HG02588 (cell line): ENCODE measurements at regions not wholly inside any gene's neighbourhood (a gene's known extent, or its start where the extent isn't known, plus 50 kb on each side); places are given as distances from the start of the nearest gene placed in this dataset.

Experiments
- ATAC-seq: cut with Tn5 transposase; IDR thresholded peaks from one replicate; pipeline ENCODE4 v1.9.1; 2021; ENCODE audit warnings: mild to moderate bottlenecking, moderate library complexity; ENCODE audit not compliant: unreplicated experiment

DNA sequence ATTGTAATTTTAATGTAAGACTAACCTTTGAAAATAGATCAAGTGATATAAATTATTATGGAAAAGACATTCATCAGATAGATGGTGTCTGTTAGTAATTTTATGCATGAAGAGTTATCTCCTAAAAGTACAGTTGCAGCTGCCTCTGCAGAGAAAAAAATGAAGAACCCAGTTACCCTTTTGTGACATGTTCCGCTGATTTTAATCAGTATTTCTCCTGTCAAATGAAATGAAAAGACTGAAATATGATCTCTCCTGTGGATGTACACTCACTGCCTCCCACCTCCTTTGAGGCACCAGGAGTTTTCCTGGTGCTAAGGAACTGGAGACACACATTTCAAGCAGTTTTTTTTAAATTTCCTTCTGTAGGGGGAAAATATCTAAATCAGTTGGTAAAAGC, 277.4 kb downstream of the KIF4B start:
- no peak for ATAC-seq

DNA sequence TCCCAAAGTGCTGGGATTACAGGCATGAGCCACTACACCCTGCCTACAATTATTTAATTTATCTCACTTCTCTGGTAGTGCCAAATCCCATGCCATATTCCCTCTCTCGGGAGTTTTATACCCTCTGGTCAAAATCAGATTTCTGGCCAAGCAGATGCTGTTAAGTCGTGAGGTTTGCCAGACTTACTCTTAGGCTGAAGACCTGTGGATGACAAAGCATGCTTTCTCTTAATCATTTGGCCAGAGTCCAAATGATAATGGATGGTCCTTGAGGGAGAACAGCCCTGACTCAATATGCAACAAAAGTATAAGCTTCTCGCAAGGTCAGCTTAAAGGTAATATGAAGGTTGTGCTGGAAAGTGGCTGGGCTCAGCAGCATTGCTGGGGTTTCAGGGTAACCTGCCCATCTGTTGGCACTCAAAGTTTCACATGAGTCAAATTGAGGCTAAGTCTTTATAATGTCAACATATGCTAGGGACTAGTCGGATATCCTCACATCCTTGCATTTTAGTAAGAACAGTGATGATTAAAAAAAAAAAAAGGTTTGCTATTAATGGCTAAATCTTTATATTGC, 280.1 kb downstream of the KIF4B start:
- ATAC-seq: no peak

DNA sequence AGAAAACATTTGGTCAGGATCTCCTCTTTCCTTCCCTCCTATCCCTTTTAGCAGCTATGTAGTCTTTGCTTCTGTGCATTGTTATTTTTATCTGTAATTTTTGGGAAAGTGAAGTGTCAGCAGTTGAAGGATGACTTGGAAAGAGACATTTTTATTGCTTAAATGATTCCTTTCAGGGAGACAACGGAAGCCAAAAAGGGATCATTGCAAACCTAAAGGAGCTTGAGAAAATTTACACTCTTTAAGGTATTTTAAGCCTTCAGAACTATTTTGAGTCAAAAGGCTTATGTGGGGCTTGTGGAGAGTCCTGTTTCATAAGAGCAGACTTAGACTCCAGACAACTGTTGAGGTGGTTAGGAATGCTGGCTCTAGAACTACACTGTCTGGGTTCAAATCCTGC, 281.6 kb downstream of the KIF4B start:
- no peak for ATAC-seq

DNA sequence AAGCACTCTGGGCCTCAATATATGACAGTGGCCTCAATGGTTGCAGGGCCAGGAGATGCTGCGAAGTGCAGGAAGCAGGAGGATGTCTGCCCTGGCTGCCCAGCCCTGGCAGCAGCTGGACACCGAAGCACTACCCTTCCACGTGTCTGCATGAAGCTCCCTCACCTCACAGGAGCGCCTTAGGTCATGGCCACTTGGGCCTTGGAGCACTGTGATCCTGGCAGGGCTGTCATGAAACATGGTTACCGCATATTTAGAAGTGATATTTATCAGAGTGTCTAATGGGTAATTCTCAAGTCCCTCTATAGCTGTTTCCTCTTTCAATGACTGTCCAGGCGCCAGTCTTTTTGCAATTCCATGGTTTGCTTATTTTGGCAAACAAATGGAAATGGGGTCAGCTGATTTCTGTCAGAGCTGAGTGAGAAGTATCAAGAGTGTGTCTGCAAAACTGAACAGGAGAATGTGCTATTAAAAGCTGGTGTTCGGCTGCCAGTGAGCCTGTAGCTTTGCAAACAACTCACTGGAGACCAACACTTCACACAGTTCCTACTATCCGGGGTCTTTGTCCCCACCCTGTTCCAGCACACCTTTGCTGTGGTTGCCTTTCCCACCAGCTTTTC, 285.9 kb downstream of the KIF4B start:
- no peak for ATAC-seq

DNA sequence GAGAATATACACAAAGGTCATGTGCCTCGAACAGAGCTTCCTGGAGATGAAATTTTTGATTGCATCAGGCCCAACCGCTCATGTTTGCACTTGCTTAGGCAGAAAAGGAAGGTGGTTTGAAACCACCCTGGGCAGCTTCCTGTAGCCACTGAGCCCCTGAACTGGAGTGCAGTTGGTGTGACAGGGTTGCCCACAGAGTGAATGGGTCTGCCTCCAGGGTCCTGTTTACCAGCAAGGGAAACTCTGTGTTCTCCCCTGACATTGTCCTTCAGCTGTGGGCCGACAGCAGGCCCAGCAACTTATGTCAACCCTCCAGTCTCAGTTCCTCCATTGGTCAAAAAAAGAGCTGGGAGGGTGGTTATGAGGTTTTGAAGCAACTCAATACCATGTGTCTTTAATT, 289.6 kb downstream of the KIF4B start:
- no peak for ATAC-seq

DNA sequence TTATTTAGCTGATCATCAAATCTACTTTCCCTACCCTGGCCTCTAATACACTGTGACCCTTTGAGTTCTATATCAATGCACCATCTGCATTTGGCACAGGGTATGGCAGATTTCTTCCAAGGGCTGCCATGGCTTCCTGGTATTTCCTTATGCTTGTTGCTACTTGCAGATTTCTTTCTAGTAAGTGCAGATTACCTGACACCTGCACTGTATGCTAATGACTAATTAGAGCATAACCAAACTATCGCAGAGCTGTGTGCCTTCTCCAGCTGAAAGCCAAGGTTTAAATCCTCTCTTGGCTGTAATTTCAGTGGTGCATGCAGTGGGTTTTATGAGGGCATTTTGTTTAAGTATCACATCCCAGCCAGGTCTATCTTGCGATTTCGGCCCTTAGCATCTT, 293.7 kb downstream of the KIF4B start:
- no peak for ATAC-seq

DNA sequence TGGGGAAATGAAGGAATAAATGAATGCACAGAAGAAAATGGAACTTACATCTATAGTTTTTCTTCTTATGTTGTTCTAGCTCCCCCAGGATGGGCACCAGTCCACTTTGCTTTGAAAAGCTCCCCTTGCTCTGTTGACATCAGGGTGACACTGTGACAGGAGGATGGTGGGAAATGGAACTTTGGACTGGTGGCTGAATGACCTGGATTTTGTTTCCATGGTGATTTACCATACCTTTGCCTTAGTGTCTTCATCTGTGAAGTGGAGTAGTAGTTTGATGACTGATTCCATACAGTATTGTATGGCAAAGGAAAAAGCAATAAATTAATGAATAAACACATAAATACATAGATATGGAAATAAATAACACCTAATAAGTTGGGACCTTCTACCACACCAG, 294.7 kb downstream of the KIF4B start:
- ATAC-seq: no peak

DNA sequence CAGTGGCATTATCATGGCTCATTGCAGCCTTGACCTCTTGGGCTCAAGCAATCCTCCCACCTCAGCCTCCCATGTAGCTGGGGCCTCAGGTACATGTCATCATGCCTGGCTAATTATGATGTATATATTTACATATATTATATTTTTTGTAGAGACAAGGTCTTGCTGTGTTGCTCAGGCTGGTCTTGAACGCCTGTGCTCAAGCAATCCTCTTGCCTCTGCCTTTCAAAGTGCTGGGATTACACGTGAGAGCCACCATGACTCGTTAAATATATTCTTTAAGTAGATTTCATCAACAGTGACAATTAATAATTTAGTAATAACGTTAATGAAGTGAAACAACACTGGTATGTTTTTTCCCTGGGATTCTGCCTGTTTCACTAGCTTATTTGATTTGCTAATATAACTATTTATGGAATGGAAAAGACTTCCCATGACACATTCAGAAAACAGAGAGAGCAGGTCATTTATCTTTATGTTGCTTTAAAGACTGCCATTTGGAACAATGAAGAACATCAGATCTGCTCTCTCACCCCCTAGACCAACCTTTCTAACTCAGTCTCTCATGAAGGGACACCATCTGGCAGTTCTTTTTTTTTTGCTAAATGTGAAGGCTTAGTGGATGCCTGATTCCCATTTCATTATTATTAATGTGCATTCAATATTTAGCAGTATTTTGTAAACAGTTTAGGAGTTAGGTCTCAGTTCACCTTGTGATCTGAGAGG, 295.6 kb downstream of the KIF4B start:
- no peak for ATAC-seq

DNA sequence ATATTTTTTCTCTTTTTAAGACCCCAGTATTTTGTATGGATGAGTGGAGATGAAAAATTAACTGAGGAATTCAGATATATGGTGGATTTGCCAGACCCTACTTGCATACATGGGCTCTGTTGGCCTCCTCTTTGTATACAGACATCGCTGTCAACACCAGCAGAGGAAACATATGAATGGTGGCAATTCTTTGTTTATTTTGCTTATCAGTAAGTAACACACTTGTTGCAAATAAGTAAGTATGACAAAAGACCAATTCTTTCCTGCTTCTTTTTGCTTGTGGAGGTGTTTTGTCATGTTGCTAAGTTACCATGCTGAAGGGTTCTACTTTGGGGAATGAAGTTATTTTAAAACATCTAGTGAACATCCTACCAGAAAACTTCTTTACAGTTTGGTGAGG, 298.2 kb downstream of the KIF4B start:
- ATAC-seq: no peak

DNA sequence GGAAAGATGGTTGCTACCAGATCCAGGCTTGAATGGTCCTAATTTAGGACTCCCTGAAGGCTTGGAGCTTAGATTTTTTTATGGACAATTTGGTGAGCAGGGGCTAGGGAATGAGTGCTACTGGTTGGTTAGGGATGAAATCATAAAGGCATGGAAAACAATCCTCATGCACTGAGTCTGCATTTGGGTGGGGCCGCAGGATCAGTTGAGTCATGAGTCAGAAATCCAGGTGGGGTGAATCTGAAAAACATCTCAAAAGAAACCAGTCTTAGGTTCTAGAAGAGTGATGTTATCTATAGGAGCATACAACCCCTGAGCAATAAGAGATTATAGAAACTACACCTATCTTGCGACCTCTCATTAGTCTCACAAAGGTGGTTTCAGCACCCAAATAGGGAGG, 300.0 kb downstream of the KIF4B start:
- no peak for ATAC-seq

DNA sequence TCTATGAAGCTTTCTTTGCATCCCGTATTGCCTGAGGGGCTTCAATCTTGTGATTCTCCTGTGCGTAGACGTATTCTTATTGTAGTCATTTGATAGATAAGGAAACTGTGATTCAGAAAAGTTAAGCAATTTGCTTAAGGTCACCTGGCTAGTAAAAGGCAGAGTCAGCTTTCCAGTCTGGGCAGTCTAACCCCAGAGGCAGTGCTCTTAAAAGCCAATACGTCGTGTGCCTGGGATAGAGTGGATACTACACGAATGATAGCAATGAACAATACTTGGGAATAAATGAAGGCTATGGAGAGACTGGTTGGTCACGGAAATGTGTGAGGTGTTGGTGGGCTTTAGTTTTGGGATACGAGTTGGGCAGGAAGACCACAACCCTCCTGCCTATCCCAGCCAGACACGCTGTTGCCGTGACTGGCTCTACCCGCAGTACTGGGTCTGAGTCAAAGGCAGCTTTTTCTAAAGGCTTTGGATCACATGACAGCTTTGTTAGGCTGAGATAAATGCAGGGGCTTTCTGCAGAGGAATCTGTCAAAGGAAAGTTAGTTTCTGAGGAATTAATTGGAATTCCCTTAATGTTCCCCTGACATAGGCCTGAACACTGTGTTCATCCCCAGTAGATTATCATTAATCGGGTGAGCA, 302.6 kb downstream of the KIF4B start:
- no peak for ATAC-seq

DNA sequence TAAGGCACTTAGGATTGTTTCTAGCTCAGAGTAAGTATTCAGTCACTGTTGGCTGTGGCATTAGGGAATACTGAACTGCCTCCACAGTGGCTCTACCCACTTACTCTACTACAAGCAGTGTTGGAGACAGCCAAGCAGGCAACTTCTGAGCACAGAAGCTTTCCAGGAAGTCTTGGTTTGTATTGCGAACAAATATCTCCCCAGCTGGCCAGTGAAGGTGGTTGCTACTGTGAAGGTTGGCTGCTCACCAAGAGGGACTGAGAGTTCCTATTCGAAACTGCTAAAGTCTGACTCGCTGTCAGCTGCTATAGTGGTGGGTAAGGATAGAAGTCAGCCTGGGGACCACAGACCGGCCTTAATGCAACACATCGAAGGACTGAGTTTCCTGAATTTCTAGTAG, 319.1 kb downstream of the KIF4B start:
- peak; percentile 78 for ATAC-seq

DNA sequence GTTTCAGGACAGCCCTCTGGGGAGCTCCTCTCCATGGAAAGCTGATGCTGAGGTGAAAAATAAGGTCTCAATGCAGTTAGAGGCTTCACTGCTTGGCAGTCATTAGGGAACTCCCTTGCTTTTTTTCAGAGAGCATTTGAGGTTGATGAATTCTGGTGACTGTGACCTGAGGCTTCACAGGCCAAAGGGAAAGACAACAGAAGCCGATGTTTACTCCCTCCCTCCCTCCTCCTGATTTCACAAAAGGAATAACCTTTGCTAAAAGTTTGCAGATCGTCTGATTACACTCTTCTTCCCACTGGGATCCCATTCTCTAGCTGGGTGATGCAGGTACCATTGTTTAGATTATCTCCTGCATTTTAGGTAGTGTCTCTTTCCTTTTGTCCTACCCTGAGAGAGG, 329.4 kb downstream of the KIF4B start:
- no peak for ATAC-seq

DNA sequence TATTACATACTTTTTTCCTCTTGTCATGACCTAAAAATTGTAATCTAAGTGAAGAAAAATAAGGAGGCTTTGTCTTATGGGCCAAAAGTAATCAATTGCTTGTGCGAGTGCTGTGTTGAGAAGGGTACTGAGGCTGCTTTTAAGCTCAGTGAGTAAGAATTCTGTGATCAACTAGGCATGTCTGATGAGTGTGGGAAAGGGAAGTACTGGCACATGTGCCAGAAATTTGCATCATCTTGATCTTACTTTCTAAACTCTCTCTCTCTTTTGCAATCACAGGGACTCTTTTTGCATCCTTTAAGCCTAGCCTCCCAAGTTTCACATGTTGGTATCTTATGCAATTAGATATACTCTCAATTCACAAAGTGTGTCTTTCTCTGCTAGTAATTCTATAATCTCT, 329.9 kb downstream of the KIF4B start:
- no peak for ATAC-seq

DNA sequence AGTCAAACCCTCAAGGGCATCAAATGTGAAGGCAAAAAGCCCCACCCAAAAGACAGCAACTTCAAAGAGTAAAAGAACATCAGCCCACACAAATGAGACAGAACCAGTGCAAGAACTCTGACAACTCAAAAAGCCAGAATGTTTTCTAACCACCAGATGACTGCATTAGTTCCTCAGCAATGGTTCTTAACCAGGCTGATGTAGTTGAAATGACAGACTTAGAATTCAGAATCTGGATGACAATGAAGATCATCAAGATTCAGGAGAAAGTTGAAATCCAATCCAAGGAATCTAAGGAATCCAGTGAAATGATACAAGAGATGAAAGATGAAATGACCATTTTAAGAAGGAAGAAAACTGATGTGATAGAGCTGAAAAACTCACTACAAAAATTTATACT, 339.7 kb downstream of the KIF4B start:
- no peak for ATAC-seq

DNA sequence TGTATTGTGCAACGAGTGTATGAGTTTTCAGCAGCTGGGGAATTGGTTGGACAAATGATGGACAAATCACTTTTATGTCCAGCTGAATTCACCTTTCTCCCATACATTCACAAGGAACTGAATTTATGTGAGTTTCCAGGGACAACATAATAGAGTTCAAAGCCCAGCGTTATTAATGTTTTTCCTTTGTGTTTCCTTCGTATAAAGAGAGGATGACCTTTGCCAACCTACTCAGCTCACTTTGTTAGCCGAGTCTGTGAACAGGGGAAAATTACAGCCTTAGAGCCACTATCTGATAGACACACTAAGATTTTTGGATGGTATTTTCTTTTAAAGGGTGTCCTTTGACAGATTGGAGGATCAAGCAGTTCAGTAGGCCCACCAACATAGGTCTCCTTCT, 352.5 kb downstream of the KIF4B start:
- ATAC-seq: no peak

DNA sequence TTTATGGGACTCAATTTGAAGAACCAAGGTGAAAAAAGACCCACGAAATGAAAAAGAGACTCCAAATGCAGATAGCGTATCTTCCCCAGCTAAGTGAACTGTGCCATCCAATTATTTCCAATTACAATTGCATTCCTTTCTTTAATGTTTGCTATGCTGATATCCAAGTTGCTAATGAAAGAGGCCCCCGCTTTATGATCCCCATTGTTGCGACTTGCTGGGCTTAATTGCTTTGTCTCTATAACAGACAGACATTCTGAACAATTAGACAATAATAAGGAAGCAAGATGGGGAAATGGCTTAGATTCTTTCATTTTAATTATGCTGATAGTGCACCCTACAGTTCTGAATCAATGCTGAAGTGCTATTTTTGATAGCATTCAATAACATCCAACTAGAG, 354.3 kb downstream of the KIF4B start:
- no peak for ATAC-seq

DNA sequence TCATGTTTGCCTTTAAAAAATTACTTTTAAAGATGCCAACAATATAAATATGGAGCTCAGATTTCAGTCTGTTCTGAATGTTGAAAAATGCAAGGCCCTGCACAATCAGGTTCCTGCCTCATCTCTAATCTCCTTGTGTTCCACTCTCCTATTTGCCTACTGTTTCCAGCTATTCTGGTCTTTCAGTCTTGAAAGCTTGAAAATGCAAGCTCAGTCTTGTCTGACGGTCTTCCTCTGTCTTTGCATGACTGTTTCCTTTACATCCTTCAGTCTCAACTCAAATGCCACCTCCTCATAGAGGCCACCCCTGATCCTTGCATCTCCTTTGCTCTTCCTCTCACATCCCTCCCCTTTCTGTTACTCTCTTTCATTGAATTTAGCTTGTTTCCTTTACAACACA, 354.9 kb downstream of the KIF4B start:
- ATAC-seq: no peak

DNA sequence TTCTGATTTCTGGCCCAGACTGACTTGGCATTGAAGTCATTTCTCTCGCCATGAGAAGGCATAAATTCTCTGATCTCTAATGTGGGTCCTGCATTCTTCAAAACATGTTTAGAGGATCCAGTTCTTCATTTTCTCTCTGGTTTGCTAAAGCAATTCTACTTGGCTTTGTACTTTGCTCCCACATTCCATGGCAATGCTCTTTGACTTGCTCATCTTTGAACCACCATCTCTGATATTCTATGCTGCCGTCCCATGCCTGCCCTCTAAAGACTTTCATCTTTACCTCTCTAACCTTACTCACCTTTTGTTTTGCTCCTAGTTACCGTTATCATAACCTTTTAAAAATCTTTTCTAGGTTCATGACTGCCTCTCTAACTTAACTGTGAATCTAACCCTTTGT, 366.9 kb downstream of the KIF4B start:
- ATAC-seq: no peak

DNA sequence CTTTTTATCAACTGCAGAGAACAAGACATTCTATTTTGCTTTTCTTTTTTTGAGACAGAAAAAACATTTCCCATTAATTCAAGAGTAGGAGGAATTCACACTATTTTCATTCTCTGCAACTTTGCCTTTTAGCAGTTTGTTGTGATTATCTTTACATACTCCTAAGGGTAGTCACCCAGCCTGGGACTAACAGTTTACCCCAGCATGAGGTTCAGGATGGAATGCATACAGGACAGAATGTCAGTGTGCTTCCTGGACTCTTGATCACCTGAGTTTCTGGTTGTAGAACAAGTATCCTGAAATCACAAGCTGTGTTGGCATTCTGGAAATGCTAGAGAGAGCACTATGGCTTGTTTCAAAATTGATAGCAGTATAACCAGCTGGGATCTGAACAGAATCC, 368.1 kb downstream of the KIF4B start:
- ATAC-seq: no peak

DNA sequence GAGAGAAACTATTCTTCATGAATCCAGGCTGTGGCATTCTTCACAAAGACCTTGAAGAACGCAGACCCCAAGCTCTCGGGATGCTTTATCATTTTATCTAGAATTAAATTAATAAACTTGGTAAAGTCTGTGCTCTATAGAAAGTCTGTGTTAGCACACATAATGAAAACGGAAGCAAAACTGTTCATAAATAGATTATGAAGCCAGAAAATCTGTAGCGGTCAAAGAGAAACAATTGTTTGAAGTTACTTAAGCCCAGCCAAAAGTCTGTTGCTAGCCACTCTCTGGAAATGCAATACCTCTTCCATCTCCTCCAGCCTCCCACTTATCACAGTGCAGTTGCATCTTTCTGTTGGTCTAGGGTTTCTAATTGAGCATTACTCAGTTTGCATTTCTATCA, 375.9 kb downstream of the KIF4B start:
- no peak for ATAC-seq

DNA sequence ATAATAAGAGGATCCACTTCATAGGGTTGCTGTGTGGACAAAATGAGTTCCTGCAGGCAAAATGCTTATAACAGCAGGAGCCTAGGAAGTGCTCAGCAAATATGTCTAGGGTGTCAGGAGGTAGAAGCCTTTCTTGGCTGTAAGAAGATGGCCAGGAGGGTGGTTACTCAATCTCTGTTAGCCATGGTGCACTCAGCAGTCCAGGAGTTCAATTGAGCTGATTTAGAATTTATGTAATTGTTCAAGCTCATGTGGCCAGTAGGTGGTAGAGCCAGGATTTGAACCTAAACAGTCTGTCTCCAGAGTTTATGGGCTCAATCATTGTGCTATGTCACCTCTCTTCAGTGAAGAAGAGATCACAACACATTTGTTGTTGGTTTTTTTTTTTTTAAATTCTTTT, 381.2 kb downstream of the KIF4B start:
- ATAC-seq: no peak
